ENCODE measurements at regions not wholly inside any gene's neighbourhood (a gene's known extent, or its start where the extent isn't known, plus 50 kb on each side); places are given as distances from the start of the nearest gene placed in this dataset.

- Histone ChIP-seq H3K9ac (ENCODE audit: low read depth, low read length) (no peak overlapping the region), H3K27me3 (ENCODE audit: control insufficient read depth, insufficient read depth, low read length) (no peaks in the 10 kb centered on the region), H3K9me3 (ENCODE audit: control insufficient read depth, insufficient read depth, low read length) (peaks cover 2% of the 10 kb centered on the region), H3K36me3 (ENCODE audit: control insufficient read depth, insufficient read depth, low read length) (no peaks in the 10 kb centered on the region), H3K4me3 (ENCODE audit: low read depth, low read length) (no peak overlapping the region), H3K4me1 (ENCODE audit: control insufficient read depth, insufficient read depth, low read length) (no peaks in the 10 kb centered on the region)
These were observed 274.0 kb downstream of the MAFB start for GRCh38 chr20:40414843-40415615.

DNA sequence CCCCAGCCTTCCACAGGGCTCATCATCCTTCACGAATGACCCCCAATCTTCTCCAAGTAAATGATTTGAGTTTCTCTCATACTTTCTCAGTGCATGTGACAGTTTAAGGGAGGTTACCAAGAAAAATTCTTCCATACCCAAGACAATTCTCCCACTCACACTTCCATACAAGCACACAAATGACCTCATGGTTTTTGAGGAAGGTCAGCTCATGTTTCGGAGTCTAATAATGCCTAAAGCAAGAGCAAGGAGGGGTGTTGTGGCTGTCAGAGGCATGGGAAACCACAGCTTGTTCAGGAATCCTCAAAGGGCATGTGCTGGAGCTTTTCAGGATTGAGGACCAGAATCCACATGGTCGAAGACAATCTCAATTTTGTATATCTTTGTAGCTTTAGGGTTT lies 279.0 kb downstream of the MAFB start:
- Histone ChIP-seq H3K4me1 (ENCODE audit: control insufficient read depth, insufficient read depth, low read length) (no peaks in the 10 kb centered on the region), H3K27me3 (ENCODE audit: control insufficient read depth, insufficient read depth, low read length) (no peaks in the 10 kb centered on the region), H3K36me3 (ENCODE audit: control insufficient read depth, insufficient read depth, low read length) (no peaks in the 10 kb centered on the region), H3K4me3 (ENCODE audit: low read depth, low read length) (no peak overlapping the region), H3K9ac (ENCODE audit: low read depth, low read length) (no peak overlapping the region), H3K9me3 (ENCODE audit: control insufficient read depth, insufficient read depth, low read length) (no peaks in the 10 kb centered on the region)

DNA sequence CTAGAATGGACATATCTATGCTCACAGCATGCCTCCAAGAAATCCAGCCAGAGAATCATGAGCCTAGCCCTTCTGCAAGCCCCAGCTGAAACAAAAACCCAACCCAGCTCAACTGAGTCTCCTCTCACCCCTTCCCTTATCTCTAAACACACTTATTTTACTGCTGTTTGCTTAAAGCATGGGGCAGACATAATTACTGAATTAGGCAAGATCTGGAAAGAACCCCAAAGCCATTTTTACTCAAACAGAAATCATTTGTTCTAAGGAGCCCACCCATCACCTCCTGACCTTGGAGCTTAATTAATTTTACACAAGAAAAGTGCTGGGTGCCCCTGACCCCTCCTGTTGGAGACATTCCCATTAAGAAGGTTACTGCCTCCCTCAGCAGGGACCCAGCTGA lies 291.6 kb downstream of the MAFB start:
- Histone ChIP-seq H3K4me3 (ENCODE audit: low read depth, low read length) (no peak overlapping the region), H3K9ac (ENCODE audit: low read depth, low read length) (no peak overlapping the region), H3K9me3 (ENCODE audit: control insufficient read depth, insufficient read depth, low read length) (no peaks in the 10 kb centered on the region), H3K4me1 (ENCODE audit: control insufficient read depth, insufficient read depth, low read length) (no peaks in the 10 kb centered on the region), H3K36me3 (ENCODE audit: control insufficient read depth, insufficient read depth, low read length) (no peaks in the 10 kb centered on the region), H3K27me3 (ENCODE audit: control insufficient read depth, insufficient read depth, low read length) (no peaks in the 10 kb centered on the region)

GRCh38 chr20:40393197-40394079 lies 295.6 kb downstream of the MAFB start:
- Histone ChIP-seq H3K9me3 (ENCODE audit: control insufficient read depth, insufficient read depth, low read length) (no peaks in the 10 kb centered on the region), H3K4me3 (ENCODE audit: low read depth, low read length) (no peak overlapping the region), H3K36me3 (ENCODE audit: control insufficient read depth, insufficient read depth, low read length) (no peaks in the 10 kb centered on the region), H3K9ac (ENCODE audit: low read depth, low read length) (no peak overlapping the region), H3K4me1 (ENCODE audit: control insufficient read depth, insufficient read depth, low read length) (no peaks in the 10 kb centered on the region), H3K27me3 (ENCODE audit: control insufficient read depth, insufficient read depth, low read length) (no peaks in the 10 kb centered on the region)

DNA sequence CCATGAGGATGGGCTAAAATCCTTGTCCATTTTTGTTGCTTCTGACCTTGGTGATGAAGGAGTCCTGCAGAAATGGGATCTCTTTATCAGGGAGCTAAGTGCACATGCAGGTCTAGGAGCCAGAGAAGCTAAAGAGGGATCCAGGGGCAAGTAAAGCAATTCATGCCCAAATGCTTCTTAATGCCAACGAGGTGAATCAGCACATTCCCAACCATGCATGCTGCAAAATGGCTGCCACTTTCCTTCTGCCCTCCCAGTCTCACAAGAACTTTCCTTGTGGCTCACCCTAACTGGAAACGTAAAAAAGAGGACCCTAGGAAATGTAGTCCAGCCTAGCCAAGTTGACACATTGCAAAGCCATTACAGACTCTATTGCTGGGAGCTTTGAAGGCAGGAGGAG lies 298.4 kb downstream of the MAFB start:
- Histone ChIP-seq H3K27me3 (ENCODE audit: control insufficient read depth, insufficient read depth, low read length) (no peaks in the 10 kb centered on the region), H3K4me3 (ENCODE audit: low read depth, low read length) (no peak overlapping the region), H3K36me3 (ENCODE audit: control insufficient read depth, insufficient read depth, low read length) (no peaks in the 10 kb centered on the region), H3K4me1 (ENCODE audit: control insufficient read depth, insufficient read depth, low read length) (no peaks in the 10 kb centered on the region), H3K9me3 (ENCODE audit: control insufficient read depth, insufficient read depth, low read length) (no peaks in the 10 kb centered on the region), H3K9ac (ENCODE audit: low read depth, low read length) (no peak overlapping the region)

- Histone ChIP-seq H3K9ac (ENCODE audit: low read depth, low read length) (no peak overlapping the region), H3K4me1 (ENCODE audit: control insufficient read depth, insufficient read depth, low read length) (no peaks in the 10 kb centered on the region), H3K36me3 (ENCODE audit: control insufficient read depth, insufficient read depth, low read length) (no peaks in the 10 kb centered on the region), H3K27me3 (ENCODE audit: control insufficient read depth, insufficient read depth, low read length) (no peaks in the 10 kb centered on the region), H3K9me3 (ENCODE audit: control insufficient read depth, insufficient read depth, low read length) (peaks cover 3% of the 10 kb centered on the region), H3K4me3 (ENCODE audit: low read depth, low read length) (no peak overlapping the region)
These were observed 318.2 kb downstream of the MAFB start for GRCh38 chr20:40370800-40371199.

DNA sequence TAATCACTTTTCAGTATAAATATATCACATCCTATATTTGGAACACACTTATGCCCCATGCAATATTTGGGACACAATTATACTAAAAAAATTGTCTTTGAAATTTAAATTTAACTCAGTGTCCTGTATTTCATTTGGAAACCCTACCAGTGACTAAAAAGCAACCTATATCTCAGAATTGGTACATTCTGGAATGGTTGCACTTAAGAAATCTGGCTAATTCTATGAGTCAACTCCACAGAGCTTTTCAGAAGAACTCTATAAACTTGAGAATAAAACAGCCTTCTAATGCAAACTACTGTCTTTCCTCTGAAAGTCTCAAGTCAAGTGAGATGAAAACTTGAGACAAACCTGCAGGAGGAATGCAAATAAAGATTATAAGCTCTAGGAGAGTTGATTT lies 320.2 kb downstream of the MAFB start:
- Histone ChIP-seq H3K9ac (ENCODE audit: low read depth, low read length) (no peak overlapping the region), H3K4me1 (ENCODE audit: control insufficient read depth, insufficient read depth, low read length) (no peaks in the 10 kb centered on the region), H3K9me3 (ENCODE audit: control insufficient read depth, insufficient read depth, low read length) (no peaks in the 10 kb centered on the region), H3K4me3 (ENCODE audit: low read depth, low read length) (no peak overlapping the region), H3K36me3 (ENCODE audit: control insufficient read depth, insufficient read depth, low read length) (no peaks in the 10 kb centered on the region), H3K27me3 (ENCODE audit: control insufficient read depth, insufficient read depth, low read length) (no peaks in the 10 kb centered on the region)

- H3K27me3 ChIP-seq (ENCODE audit: control insufficient read depth, insufficient read depth, low read length): no peaks in the 10 kb centered on the region
- H3K36me3 ChIP-seq (ENCODE audit: control insufficient read depth, insufficient read depth, low read length): no peaks in the 10 kb centered on the region
- H3K4me3 ChIP-seq (ENCODE audit: low read depth, low read length): no peak overlapping the region
- no peaks in the 10 kb centered on the region for H3K4me1 ChIP-seq (ENCODE audit: control insufficient read depth, insufficient read depth, low read length)
- H3K9ac ChIP-seq (ENCODE audit: low read depth, low read length): no peak overlapping the region
- H3K9me3 ChIP-seq (ENCODE audit: control insufficient read depth, insufficient read depth, low read length): no peaks in the 10 kb centered on the region
These were observed 327.1 kb downstream of the MAFB start for GRCh38 chr20:40361916-40362315.

DNA sequence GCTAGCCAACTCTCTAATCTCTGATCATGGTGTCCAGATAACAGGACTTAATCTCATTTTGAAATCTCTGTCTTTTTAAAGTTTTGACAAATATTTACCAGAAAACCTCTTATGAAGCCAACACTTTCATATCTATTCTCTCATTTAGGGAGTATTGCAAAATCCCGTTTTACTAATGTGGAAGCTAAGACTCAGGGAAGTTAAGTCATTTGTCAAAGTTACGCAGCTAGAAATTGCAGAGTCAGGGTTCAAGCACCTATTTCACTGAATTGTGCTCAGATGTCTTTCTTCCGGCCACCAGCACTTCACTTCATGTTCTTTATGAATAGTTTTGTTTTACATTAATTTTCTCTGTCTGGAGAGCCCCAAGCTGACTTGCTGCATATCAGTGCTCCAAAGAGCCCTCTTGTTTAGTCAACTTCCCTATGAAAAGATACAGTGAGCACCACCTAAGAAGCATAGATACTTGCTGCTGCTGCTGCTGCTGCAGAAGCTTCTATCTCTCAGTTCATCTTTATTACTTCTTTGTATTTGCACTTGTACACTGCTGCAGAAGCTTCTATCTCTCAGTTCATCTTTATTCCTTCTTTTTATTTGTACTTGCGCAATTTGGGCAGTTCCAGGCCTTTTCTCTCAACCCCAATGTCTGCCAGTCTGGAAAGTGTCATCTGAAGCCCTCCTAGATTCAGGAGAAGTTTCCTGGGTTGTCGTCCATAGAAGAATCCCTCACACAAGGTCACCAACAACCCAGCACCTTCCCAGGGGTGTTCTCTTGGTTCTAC lies 329.7 kb downstream of the MAFB start:
- Histone ChIP-seq H3K27me3 (ENCODE audit: control insufficient read depth, insufficient read depth, low read length) (no peaks in the 10 kb centered on the region), H3K36me3 (ENCODE audit: control insufficient read depth, insufficient read depth, low read length) (no peaks in the 10 kb centered on the region), H3K9ac (ENCODE audit: low read depth, low read length) (no peak overlapping the region), H3K4me1 (ENCODE audit: control insufficient read depth, insufficient read depth, low read length) (no peaks in the 10 kb centered on the region), H3K4me3 (ENCODE audit: low read depth, low read length) (no peak overlapping the region), H3K9me3 (ENCODE audit: control insufficient read depth, insufficient read depth, low read length) (no peaks in the 10 kb centered on the region)

GRCh38 chr20:40354880-40355279 lies 334.2 kb downstream of the MAFB start:
- Histone ChIP-seq H3K9ac (ENCODE audit: low read depth, low read length) (no peak overlapping the region), H3K36me3 (ENCODE audit: control insufficient read depth, insufficient read depth, low read length) (no peaks in the 10 kb centered on the region), H3K4me1 (ENCODE audit: control insufficient read depth, insufficient read depth, low read length) (no peaks in the 10 kb centered on the region), H3K27me3 (ENCODE audit: control insufficient read depth, insufficient read depth, low read length) (no peaks in the 10 kb centered on the region), H3K4me3 (ENCODE audit: low read depth, low read length) (no peak overlapping the region), H3K9me3 (ENCODE audit: control insufficient read depth, insufficient read depth, low read length) (no peaks in the 10 kb centered on the region)

DNA sequence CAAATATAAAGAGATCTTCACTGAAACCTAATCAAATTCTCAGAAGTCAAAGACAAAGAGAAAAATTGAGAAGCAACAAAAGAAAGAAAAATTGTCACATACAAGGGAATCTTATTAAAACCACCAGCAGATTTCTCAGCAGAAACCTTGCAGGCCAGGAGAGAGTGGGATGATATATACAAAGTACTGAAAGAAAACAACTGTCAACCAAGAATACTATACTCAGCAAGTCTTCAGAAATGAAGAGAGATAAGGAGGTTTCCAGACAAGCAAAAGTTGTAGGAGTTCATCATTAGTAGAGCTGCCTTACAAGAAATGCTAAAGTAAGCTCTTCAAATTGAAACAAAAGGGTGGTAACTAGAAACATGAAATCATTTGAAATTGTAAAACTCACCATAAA lies 345.6 kb downstream of the MAFB start:
- H3K4me1 ChIP-seq (ENCODE audit: control insufficient read depth, insufficient read depth, low read length): no peaks in the 10 kb centered on the region
- H3K4me3 ChIP-seq (ENCODE audit: low read depth, low read length): no peak overlapping the region
- H3K9me3 ChIP-seq (ENCODE audit: control insufficient read depth, insufficient read depth, low read length): no peaks in the 10 kb centered on the region
- no peak overlapping the region for H3K9ac ChIP-seq (ENCODE audit: low read depth, low read length)
- no peaks in the 10 kb centered on the region for H3K36me3 ChIP-seq (ENCODE audit: control insufficient read depth, insufficient read depth, low read length)
- H3K27me3 ChIP-seq (ENCODE audit: control insufficient read depth, insufficient read depth, low read length): no peaks in the 10 kb centered on the region
